ENCODE measurements at regions not wholly inside any gene's neighbourhood (a gene's known extent, or its start where the extent isn't known, plus 50 kb on each side); places are given as distances from the start of the nearest gene placed in this dataset.
"Not testable (repeated sequence)": the region's sequence is repeated elsewhere in the genome, so short reads cannot be mapped to it uniquely, and the experiment has no call there.

GRCh38 chr13:105758918-105759860 lies 776.3 kb downstream of the EFNB2 start:
- DNase-seq = no peak

GRCh38 chr13:105740739-105741138 lies 794.7 kb downstream of the EFNB2 start:
- no peak for DNase-seq

- DNase-seq = no peak
Observed at GRCh38 chr13:105737688-105738087, 797.8 kb downstream of the EFNB2 start.

- DNase-seq = no peak
Observed at GRCh38 chr13:105735281-105735680, 800.2 kb downstream of the EFNB2 start.

GRCh38 chr13:105732806-105733529 lies 802.5 kb downstream of the EFNB2 start:
- no peak for DNase-seq

- no peak for DNase-seq
Observed at GRCh38 chr13:105725887-105726286, 809.6 kb downstream of the EFNB2 start.

GRCh38 chr13:105721016-105721415 lies 814.4 kb downstream of the EFNB2 start:
- DNase-seq = no peak

- DNase-seq = no peak
Observed at GRCh38 chr13:105719859-105720258, 815.6 kb downstream of the EFNB2 start.

- no peak for DNase-seq
Observed at GRCh38 chr13:105709181-105709580, 826.3 kb downstream of the EFNB2 start.

- no peak for DNase-seq
Observed at GRCh38 chr13:105703843-105704242, 831.6 kb downstream of the EFNB2 start.

- no peak for DNase-seq
Observed at GRCh38 chr13:105702441-105702840, 833.0 kb downstream of the EFNB2 start.

GRCh38 chr13:105692769-105693168 lies 842.7 kb downstream of the EFNB2 start:
- DNase-seq = no peak

- no peak for DNase-seq
Observed at GRCh38 chr13:105684216-105684615, 851.2 kb downstream of the EFNB2 start.

GRCh38 chr13:105679838-105680237 lies 855.6 kb downstream of the EFNB2 start:
- no peak for DNase-seq

- DNase-seq = no peak
Observed at GRCh38 chr13:105678072-105678471, 857.4 kb downstream of the EFNB2 start.

GRCh38 chr13:105672881-105673280 lies 862.6 kb downstream of the EFNB2 start:
- no peak for DNase-seq

GRCh38 chr13:105671131-105671530 lies 864.3 kb downstream of the EFNB2 start:
- DNase-seq = not testable (repeated sequence)

- no peak for DNase-seq
Observed at GRCh38 chr13:105670179-105670990, 865.1 kb downstream of the EFNB2 start.

GRCh38 chr13:105665284-105665683 lies 870.2 kb downstream of the EFNB2 start:
- no peak for DNase-seq

GRCh38 chr13:105663182-105663581 lies 872.3 kb downstream of the EFNB2 start:
- DNase-seq = no peak

GRCh38 chr13:105660561-105660960 lies 874.9 kb downstream of the EFNB2 start:
- DNase-seq = no peak

- no peak for DNase-seq
Observed at GRCh38 chr13:105658431-105658830, 877.0 kb downstream of the EFNB2 start.

GRCh38 chr13:105655046-105655445 lies 880.4 kb downstream of the EFNB2 start:
- no peak for DNase-seq
